ENCODE measurements at regions not wholly inside any gene's neighbourhood (a gene's known extent, or its start where the extent isn't known, plus 50 kb on each side); places are given as distances from the start of the nearest gene placed in this dataset.

- DNase-seq (ENCODE audit: low spot score), result no peak
- no peak for TF ChIP-seq CTCF (IDR thresholded peaks at IDR 0.05; ENCODE audit: extremely low read depth, missing control alignments)
Observed at GRCh38 chrX:39826813-39827543, 270.8 kb downstream of the BCOR start.

- no peak for TF ChIP-seq CTCF (IDR thresholded peaks at IDR 0.05; ENCODE audit: extremely low read depth, missing control alignments)
- peak; percentile 42 for DNase-seq (ENCODE audit: low spot score)
Observed at GRCh38 chrX:39827951-39828350, 269.8 kb downstream of the BCOR start.

- no peak for DNase-seq (ENCODE audit: low spot score)
- TF ChIP-seq CTCF (IDR thresholded peaks at IDR 0.05; ENCODE audit: extremely low read depth, missing control alignments), result no peak
Observed at GRCh38 chrX:39828971-39829370, 268.8 kb downstream of the BCOR start.

- no peak for TF ChIP-seq CTCF (IDR thresholded peaks at IDR 0.05; ENCODE audit: extremely low read depth, missing control alignments)
- DNase-seq (ENCODE audit: low spot score), result no peak
Observed at GRCh38 chrX:39829965-39830364, 267.8 kb downstream of the BCOR start.

- no peak for TF ChIP-seq CTCF (IDR thresholded peaks at IDR 0.05; ENCODE audit: extremely low read depth, missing control alignments)
- no peak for DNase-seq (ENCODE audit: low spot score)
Observed at GRCh38 chrX:39830414-39830813, 267.3 kb downstream of the BCOR start.

GRCh38 chrX:39832211-39832610 is 265.5 kb downstream of the BCOR start:
- TF ChIP-seq CTCF (IDR thresholded peaks at IDR 0.05; ENCODE audit: extremely low read depth, missing control alignments), result no peak
- DNase-seq (ENCODE audit: low spot score), result no peak

GRCh38 chrX:39834600-39834999 is 263.2 kb downstream of the BCOR start:
- DNase-seq (ENCODE audit: low spot score), result no peak
- TF ChIP-seq CTCF (IDR thresholded peaks at IDR 0.05; ENCODE audit: extremely low read depth, missing control alignments), result no peak
